MCF 10A (cell line): ENCODE measurements at regions not wholly inside any gene's neighbourhood (a gene's known extent, or its start where the extent isn't known, plus 50 kb on each side); places are given as distances from the start of the nearest gene placed in this dataset.

Source experiments
- BruUV-seq: library from RNA; stranded (reverse); fragments of 400-500 nt; replicated peaks from 2 replicates; lab custom pipeline; 2021; lab: Mats Ljungman, UMichigan
- CTCF ChIA-PET: fragments of 300-600 bp; sonication (Branson Sonifier 250); formaldehyde crosslinking; extraction: SDS; loops from one replicate; lab custom pipeline; 2021; ENCODE audit warnings: antibody characterized with exemption, inconsistent platforms; lab: Yijun Ruan, JAX
- POLR2A ChIA-PET: fragments of 300-600, 350-650 bp; sonication (Branson Sonifier 250); formaldehyde crosslinking; extraction: SDS; loops from one replicate; lab custom pipeline; 2020; ENCODE audit warnings: antibody characterized with exemption, inconsistent platforms; lab: Yijun Ruan, JAX
- DNase-seq: peaks from one replicate; pipeline ENCODE4 v3.0.0-alpha.2; 2018; ENCODE audit not compliant: unreplicated experiment
- H3K27ac Mint-ChIP-seq: one replicate; pipeline ENCODE4 v1.8.0; 2022; ENCODE audit warnings: mild to moderate bottlenecking, low read depth, mixed read lengths; ENCODE audit not compliant: unreplicated experiment
- H3K27me3 Mint-ChIP-seq: one replicate; pipeline ENCODE4 v1.8.0; 2022; ENCODE audit warnings: mixed read lengths; ENCODE audit not compliant: insufficient read depth, unreplicated experiment
- H3K36me3 Mint-ChIP-seq: one replicate; pipeline ENCODE4 v1.8.0; 2022; ENCODE audit warnings: mild to moderate bottlenecking, moderate library complexity, mixed read lengths; ENCODE audit not compliant: insufficient read depth, unreplicated experiment
- H3K4me1 Mint-ChIP-seq: one replicate; pipeline ENCODE4 v1.8.0; 2022; ENCODE audit warnings: mixed read lengths; ENCODE audit not compliant: insufficient read depth, unreplicated experiment
- H3K4me3 Mint-ChIP-seq: one replicate; pipeline ENCODE4 v1.8.0; 2022; ENCODE audit warnings: mild to moderate bottlenecking, moderate library complexity, mixed read lengths; ENCODE audit not compliant: unreplicated experiment
- H3K9me3 Mint-ChIP-seq: one replicate; pipeline ENCODE4 v1.8.0; 2022; ENCODE audit warnings: mixed read lengths; ENCODE audit not compliant: unreplicated experiment
- intact Hi-C: fragments of 100-400 bp; cut with micrococcal nuclease; formaldehyde crosslinking; loops from 2 replicates; pipeline ENCODE4 v1.14.1; 2022
- TF ChIP-seq, protein P1 (sequence below): fragments of 200-600 bp; IDR thresholded peaks from one replicate; pipeline ENCODE4 v1.8.0; 2022; ENCODE audit warnings: antibody characterized with exemption, mild to moderate bottlenecking; ENCODE audit not compliant: unreplicated experiment

DNA sequence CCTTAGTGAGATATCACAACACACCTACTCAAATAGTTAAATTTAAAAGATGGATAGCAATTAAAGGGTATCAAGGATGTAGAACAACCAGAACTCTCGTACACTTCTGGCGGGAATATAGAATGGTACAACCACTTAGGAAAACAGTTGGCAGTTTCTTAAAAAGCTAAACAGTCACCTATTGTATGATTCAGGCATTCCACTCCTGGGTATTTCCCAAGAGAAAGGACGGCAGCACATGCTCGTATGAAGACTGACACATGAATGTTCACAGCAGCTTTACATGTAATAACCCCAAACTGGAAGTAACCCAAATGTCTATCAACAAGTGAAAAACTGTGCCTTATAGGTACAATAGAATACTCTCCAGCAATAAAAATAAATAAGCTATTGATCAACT is 465.2 kb downstream of the VRK1 start:
- H3K4me1 Mint-ChIP-seq = peaks cover 11% of the 10 kb centered on the region
- H3K27ac Mint-ChIP-seq = no peak overlapping the region
- intact Hi-C loops = no loop called here
- TF ChIP-seq, protein P1, sequence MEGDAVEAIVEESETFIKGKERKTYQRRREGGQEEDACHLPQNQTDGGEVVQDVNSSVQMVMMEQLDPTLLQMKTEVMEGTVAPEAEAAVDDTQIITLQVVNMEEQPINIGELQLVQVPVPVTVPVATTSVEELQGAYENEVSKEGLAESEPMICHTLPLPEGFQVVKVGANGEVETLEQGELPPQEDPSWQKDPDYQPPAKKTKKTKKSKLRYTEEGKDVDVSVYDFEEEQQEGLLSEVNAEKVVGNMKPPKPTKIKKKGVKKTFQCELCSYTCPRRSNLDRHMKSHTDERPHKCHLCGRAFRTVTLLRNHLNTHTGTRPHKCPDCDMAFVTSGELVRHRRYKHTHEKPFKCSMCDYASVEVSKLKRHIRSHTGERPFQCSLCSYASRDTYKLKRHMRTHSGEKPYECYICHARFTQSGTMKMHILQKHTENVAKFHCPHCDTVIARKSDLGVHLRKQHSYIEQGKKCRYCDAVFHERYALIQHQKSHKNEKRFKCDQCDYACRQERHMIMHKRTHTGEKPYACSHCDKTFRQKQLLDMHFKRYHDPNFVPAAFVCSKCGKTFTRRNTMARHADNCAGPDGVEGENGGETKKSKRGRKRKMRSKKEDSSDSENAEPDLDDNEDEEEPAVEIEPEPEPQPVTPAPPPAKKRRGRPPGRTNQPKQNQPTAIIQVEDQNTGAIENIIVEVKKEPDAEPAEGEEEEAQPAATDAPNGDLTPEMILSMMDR = no peak
- no peaks in the 10 kb centered on the region for H3K27me3 Mint-ChIP-seq
- POLR2A ChIA-PET = interaction anchor here (0.5 to 0.7 kb wide), 3 partner anchors 24 to 1236 kb away, joined by 3 read pairs; no protein-coding TSS in a partner anchor
- no peaks in the 10 kb centered on the region for H3K36me3 Mint-ChIP-seq
- DNase-seq = no peak
- no peak overlapping the region for H3K4me3 Mint-ChIP-seq
- no TSS peak for BruUV-seq
- peaks cover 15% of the 10 kb centered on the region for H3K9me3 Mint-ChIP-seq
- CTCF ChIA-PET = no interaction called here

DNA sequence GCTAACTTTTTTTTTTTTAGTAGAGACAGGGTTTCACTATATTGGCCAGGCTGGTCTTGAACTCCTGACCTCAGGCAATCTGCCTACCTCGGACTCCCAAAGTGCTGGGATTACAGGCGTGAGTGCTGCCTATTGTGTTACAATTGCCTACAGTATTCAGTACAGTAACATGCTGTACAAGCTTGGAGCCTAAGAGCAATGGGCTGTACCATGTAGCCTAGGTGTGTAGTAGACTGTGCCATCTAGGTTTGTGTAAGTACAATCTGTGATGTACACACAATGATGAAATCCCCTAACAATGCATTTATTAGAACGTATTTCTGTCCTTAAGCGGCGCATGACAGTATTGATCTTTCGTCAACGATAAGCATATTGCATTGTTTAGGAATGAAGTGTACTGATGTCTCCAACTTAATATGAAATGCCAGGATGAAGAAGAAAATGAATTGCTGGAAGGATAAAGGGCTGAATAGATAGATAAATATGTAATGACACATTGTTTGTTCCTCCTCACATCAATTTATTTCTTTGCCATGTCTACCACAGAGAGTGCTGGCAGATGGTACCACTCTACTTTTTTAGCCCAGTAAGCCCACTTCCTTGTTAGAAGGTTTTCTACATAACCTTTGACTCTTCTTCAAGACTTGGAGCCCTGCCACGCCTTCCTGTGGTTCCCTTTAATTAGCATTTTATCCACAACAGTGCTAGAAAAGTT is 467.5 kb downstream of the VRK1 start:
- intact Hi-C loops = no loop called here
- DNase-seq = no peak
- H3K27me3 Mint-ChIP-seq = no peaks in the 10 kb centered on the region
- POLR2A ChIA-PET = no interaction called here
- CTCF ChIA-PET = interaction anchor here (0.8 kb wide), 1 partner anchor 12 kb away, joined by 3 read pairs; no protein-coding TSS in a partner anchor
- no peaks in the 10 kb centered on the region for H3K36me3 Mint-ChIP-seq
- no peak overlapping the region for H3K4me3 Mint-ChIP-seq
- peaks cover 11% of the 10 kb centered on the region for H3K4me1 Mint-ChIP-seq
- no TSS peak for BruUV-seq
- H3K27ac Mint-ChIP-seq = no peak overlapping the region
- H3K9me3 Mint-ChIP-seq = peaks cover 15% of the 10 kb centered on the region
- TF ChIP-seq, protein P1 = no peak

- H3K36me3 Mint-ChIP-seq = no peaks in the 10 kb centered on the region
- H3K4me1 Mint-ChIP-seq = peaks cover 21% of the 10 kb centered on the region
- H3K4me3 Mint-ChIP-seq = no peak overlapping the region
- H3K27ac Mint-ChIP-seq = no peak overlapping the region
- BruUV-seq = no TSS peak
- DNase-seq = peak; percentile 69
- peaks cover 7% of the 10 kb centered on the region for H3K9me3 Mint-ChIP-seq
- ChIA-PET POLR2A (interaction anchor here (0.6 kb wide), 1 partner anchor 105 kb away, joined by 3 read pairs; no protein-coding TSS in a partner anchor), CTCF (interaction anchor here (0.6 kb wide), 1 partner anchor 755 kb away, joined by 3 read pairs; no protein-coding TSS in a partner anchor)
- intact Hi-C loops = no loop called here
- TF ChIP-seq, protein P1 = no peak
- H3K27me3 Mint-ChIP-seq = no peaks in the 10 kb centered on the region
These were observed 469.5 kb downstream of the VRK1 start for GRCh38 chr14:97266653-97267052.

- Mint-ChIP-seq H3K4me3 (no peak overlapping the region), H3K27ac (no peak overlapping the region), H3K4me1 (peaks cover 21% of the 10 kb centered on the region), H3K27me3 (peaks cover 7% of the 10 kb centered on the region), H3K36me3 (no peaks in the 10 kb centered on the region), H3K9me3 (no peaks in the 10 kb centered on the region)
- ChIA-PET CTCF (interaction anchor here (0.6 kb wide), 1 partner anchor 754 kb away, joined by 3 read pairs; no protein-coding TSS in a partner anchor), POLR2A (no interaction called here)
- intact Hi-C loops = no loop called here
- no TSS peak for BruUV-seq
- peak; percentile 13 for DNase-seq
- TF ChIP-seq, protein P1 = no peak
These were observed 470.3 kb downstream of the VRK1 start for GRCh38 chr14:97267509-97267908.
